DOHH2 (cell line): ENCODE measurements at regions not wholly inside any gene's neighbourhood (a gene's known extent, or its start where the extent isn't known, plus 50 kb on each side); places are given as distances from the start of the nearest gene placed in this dataset.

Source experiments
- H3F3A ChIP-seq: fragments of 200-600 bp; sonication (generic), shearing (Covaris generic); 2 replicates; pipeline ENCODE4 v1.6.0; 2016; ENCODE audit warnings: antibody characterized with exemption, mild to moderate bottlenecking; ENCODE audit not compliant: control insufficient read depth, insufficient read depth
- H3K27ac ChIP-seq: fragments of 200-600 bp; sonication (generic); 2 replicates; pipeline ENCODE4 v1.5.1; 2014; ENCODE audit warnings: low read depth, mild to moderate bottlenecking, low read length, moderate library complexity
- H3K27me3 ChIP-seq: fragments of 200-600 bp; sonication (generic); 2 replicates; pipeline ENCODE4 v1.6.1; 2014; ENCODE audit warnings: mild to moderate bottlenecking, low read length, mixed read lengths; ENCODE audit not compliant: control insufficient read depth
- H3K36me3 ChIP-seq: fragments of 200-600 bp; sonication (generic); 2 replicates; pipeline ENCODE4 v1.6.1; 2014; ENCODE audit warnings: mild to moderate bottlenecking, low read length, moderate library complexity, mixed read lengths; ENCODE audit not compliant: control insufficient read depth
- H3K4me1 ChIP-seq: fragments of 200-600 bp; sonication (generic); 2 replicates; pipeline ENCODE4 v1.6.1; 2014; ENCODE audit warnings: mild to moderate bottlenecking, low read length, mixed read lengths; ENCODE audit not compliant: control insufficient read depth
- H3K4me2 ChIP-seq: fragments of 200-600 bp; sonication (generic); 2 replicates; pipeline ENCODE4 v1.6.0; 2014; ENCODE audit warnings: mild to moderate bottlenecking, low read length, moderate library complexity
- H3K4me3 ChIP-seq: fragments of 200-600 bp; sonication (generic); 2 replicates; pipeline ENCODE4 v1.5.1; 2014; ENCODE audit warnings: mild to moderate bottlenecking, low read length, mixed read lengths
- H3K79me2 ChIP-seq: fragments of 200-600 bp; sonication (generic); 2 replicates; pipeline ENCODE4 v1.6.1; 2014; ENCODE audit warnings: mild to moderate bottlenecking, low read length, mixed read lengths; ENCODE audit not compliant: control insufficient read depth
- H3K9me2 ChIP-seq: fragments of 200-600 bp; sonication (generic); replicated peaks from 2 replicates; pipeline ENCODE4 v1.6.1; 2014; ENCODE audit warnings: mild to moderate bottlenecking, low read length, mixed read lengths; ENCODE audit not compliant: control insufficient read depth
- H3K9me3 ChIP-seq: fragments of 200-600 bp; sonication (generic); 2 replicates; pipeline ENCODE4 v1.6.1; 2014; ENCODE audit warnings: antibody characterized with exemption, low read length, mixed read lengths; ENCODE audit not compliant: control insufficient read depth, insufficient read depth
- H4K20me1 ChIP-seq: fragments of 200-600 bp; sonication (generic); 2 replicates; pipeline ENCODE4 v1.6.0; 2014; ENCODE audit warnings: low read depth, mild to moderate bottlenecking, antibody characterized with exemption, low read length, moderate library complexity; ENCODE audit not compliant: control insufficient read depth, insufficient read depth
- EZH2phosphoT487 ChIP-seq: fragments of 200-600 bp; sonication (generic); IDR thresholded peaks from 2 replicates; pipeline ENCODE4 v1.6.1; 2017; ENCODE audit warnings: borderline replicate concordance, mild to moderate bottlenecking, antibody characterized with exemption, low read length, moderate library complexity, mixed read lengths
- TF ChIP-seq, protein P1 (sequence below): fragments of 200-600 bp; sonication (generic); IDR thresholded peaks from one replicate; pipeline ENCODE4 v1.5.1; 2014; ENCODE audit warnings: antibody characterized with exemption, mild to moderate bottlenecking, low read depth, low read length; ENCODE audit not compliant: poor library complexity, severe bottlenecking

DNA sequence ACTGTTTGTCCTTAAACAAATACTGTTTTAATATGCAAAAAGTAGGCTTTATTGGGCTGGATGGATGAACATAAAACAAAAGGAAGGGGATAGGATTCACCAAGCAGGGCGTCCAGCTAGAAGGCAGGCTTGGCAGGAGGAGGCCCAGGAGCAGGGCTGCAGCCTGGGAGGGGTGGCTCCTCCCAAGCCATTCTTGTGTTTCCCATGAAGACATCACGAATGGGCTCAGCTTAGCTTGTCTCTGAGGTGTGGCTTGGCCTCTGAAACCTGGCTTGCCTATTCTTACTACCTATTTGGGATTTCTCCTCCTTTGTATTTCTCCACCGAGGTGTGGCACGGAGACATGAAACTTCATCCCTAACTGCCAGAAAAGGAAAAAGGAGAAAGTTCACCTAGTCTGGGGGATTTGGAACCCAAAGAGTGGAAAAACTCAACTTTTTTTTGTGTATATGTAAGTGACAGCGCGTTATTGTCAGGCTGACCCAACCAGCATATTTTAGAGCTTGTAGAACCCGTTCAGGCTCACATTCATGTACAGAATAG, 481.9 kb upstream of the SPRED2 start:
- Histone ChIP-seq H3K4me3 (no peak overlapping the region), H3K79me2 (no peaks in the 10 kb centered on the region), H3K4me1 (no peaks in the 10 kb centered on the region), H3F3A (no peaks in the 10 kb centered on the region), H3K4me2 (no peak overlapping the region), H3K36me3 (no peaks in the 10 kb centered on the region), H3K27ac (no peak overlapping the region), H3K27me3 (no peaks in the 10 kb centered on the region), H3K9me2 (no peaks in the 10 kb centered on the region), H3K9me3 (no peaks in the 10 kb centered on the region), H4K20me1 (no peaks in the 10 kb centered on the region)
- no peak for TF ChIP-seq EZH2phosphoT487
- TF ChIP-seq, protein P1, sequence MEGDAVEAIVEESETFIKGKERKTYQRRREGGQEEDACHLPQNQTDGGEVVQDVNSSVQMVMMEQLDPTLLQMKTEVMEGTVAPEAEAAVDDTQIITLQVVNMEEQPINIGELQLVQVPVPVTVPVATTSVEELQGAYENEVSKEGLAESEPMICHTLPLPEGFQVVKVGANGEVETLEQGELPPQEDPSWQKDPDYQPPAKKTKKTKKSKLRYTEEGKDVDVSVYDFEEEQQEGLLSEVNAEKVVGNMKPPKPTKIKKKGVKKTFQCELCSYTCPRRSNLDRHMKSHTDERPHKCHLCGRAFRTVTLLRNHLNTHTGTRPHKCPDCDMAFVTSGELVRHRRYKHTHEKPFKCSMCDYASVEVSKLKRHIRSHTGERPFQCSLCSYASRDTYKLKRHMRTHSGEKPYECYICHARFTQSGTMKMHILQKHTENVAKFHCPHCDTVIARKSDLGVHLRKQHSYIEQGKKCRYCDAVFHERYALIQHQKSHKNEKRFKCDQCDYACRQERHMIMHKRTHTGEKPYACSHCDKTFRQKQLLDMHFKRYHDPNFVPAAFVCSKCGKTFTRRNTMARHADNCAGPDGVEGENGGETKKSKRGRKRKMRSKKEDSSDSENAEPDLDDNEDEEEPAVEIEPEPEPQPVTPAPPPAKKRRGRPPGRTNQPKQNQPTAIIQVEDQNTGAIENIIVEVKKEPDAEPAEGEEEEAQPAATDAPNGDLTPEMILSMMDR = no peak

DNA sequence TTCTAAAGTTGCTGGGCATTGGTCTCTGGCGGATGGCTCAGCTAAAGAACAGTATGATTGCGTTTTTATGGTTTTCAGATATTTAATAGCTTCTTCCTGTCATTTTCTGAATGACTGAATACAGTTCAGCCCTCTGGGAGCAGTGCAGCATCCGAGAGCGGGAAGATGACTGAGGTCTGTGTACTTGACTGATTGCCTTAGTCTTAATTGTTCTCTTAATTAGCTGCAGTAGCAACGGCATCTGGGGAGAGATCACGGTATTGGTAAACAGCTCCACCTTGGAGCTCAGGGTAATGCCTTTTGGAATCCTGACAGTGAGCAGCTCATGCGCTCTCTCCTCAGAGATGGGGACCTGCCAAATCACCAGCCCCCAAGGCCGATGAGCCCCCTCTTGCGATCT, 481.4 kb upstream of the SPRED2 start:
- no peaks in the 10 kb centered on the region for H3K36me3 ChIP-seq
- H3K27ac ChIP-seq = no peak overlapping the region
- H3K9me2 ChIP-seq = no peaks in the 10 kb centered on the region
- H3K4me2 ChIP-seq = no peak overlapping the region
- no peaks in the 10 kb centered on the region for H3K9me3 ChIP-seq
- no peaks in the 10 kb centered on the region for H3K4me1 ChIP-seq
- H3K79me2 ChIP-seq = no peaks in the 10 kb centered on the region
- H3K4me3 ChIP-seq = no peak overlapping the region
- no peaks in the 10 kb centered on the region for H4K20me1 ChIP-seq
- H3K27me3 ChIP-seq = no peaks in the 10 kb centered on the region
- H3F3A ChIP-seq = no peaks in the 10 kb centered on the region
- TF ChIP-seq, protein P1 = no peak

DNA sequence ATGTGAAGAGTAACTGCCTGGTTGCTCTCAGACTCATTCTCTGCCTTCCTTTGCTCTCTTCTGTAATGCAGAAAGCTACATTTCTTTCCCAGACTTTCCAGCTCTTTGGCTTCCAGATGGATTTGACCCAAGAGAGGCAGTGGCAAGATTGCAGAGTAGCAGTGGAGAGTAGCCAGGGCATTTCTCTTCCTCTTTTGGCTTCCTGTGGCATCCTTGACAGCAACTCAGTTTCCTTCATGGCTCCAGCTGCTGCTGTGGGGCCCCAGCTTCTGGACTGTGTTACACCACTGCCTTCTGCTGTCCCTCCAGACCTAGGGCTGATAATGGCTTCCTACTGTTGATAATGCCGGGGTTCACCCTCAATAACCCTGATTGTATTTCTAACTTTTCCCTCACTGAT, 469.4 kb upstream of the SPRED2 start:
- H3K4me3 ChIP-seq = no peak overlapping the region
- H3K27me3 ChIP-seq = no peaks in the 10 kb centered on the region
- H3K4me2 ChIP-seq = no peak overlapping the region
- no peaks in the 10 kb centered on the region for H3K36me3 ChIP-seq
- no peaks in the 10 kb centered on the region for H3K9me3 ChIP-seq
- H4K20me1 ChIP-seq = no peaks in the 10 kb centered on the region
- TF ChIP-seq, protein P1 = no peak
- no peak for TF ChIP-seq EZH2phosphoT487
- no peak overlapping the region for H3K27ac ChIP-seq
- H3K79me2 ChIP-seq = no peaks in the 10 kb centered on the region
- H3K4me1 ChIP-seq = no peaks in the 10 kb centered on the region
- H3K9me2 ChIP-seq = no peaks in the 10 kb centered on the region
- no peaks in the 10 kb centered on the region for H3F3A ChIP-seq
